ENCODE measurements at regions not wholly inside any gene's neighbourhood (a gene's known extent, or its start where the extent isn't known, plus 50 kb on each side); places are given as distances from the start of the nearest gene placed in this dataset.

DNA sequence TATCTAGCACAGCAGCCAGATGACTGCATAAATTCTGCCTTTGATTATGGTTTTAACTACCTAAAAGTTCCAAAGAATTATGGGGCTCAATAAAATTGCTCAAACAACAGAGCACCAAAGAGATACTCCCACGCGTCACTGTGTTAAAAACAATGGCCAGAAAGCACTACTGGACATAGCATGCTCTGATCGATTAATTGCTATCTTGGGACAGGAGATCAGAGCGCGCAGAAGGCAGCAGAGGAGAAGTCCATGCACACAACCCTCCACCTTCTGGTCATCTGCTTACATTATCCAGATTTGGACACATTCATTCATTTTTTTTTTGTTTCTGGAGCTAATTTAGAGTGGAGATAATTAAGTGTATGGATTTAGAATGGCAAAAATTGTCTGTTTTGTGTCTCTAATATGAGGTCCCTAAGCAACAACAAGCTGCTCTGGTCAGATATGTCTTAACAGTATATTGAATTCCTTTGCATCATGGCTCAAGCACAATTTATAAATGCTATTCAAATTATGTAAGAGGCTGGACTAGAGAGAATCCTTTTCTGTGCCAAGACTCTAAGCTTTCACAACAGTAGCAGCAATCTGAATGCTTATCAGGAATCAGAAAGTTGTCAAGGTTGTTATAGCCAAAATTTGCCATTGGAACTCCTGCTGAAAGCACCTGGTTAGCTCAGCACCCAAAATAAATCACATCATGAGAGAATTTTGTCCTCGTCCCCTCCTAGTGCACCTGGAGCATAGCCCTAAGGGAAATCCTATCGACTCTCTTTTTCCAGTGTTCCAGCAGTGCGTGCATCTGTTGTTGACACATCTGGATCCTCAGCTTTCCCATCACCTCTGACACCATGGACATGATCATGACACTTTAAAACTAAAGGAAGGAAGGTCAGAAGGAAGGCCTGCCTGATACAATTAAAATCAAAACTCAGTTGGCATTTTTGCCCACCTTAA, 98.6 kb upstream of the HMHB1 start (continued):
- no peak for TF ChIP-seq ZNF551 (CRISPR knock-in tag; IDR thresholded peaks at IDR 0.05)

GRCh38 chr5:143708672-143709071, 103.3 kb upstream of the HMHB1 start:
- Histone ChIP-seq H3K27ac (ENCODE audit: extremely low read depth, low read depth, low read length) (no peak overlapping the region), H3K9me1 (ENCODE audit: control insufficient read depth, insufficient read depth, low read length) (no peaks in the 10 kb centered on the region), H3K36me3 (ENCODE audit: control insufficient read depth, insufficient read depth, low read length) (no peaks in the 10 kb centered on the region), H3K4me3 (no peak overlapping the region), H3K9me3 (replicated peaks; ENCODE audit: control insufficient read depth, insufficient read depth, low read depth, low read length) (no peaks in the 10 kb centered on the region), H3K27me3 (ENCODE audit: control insufficient read depth in 2 of 2, insufficient read depth in 2 of 2, low read length in 2 of 2) (no peaks in the 10 kb centered on the region), H3K79me2 (ENCODE audit: control insufficient read depth, insufficient read depth, low read length) (no peaks in the 10 kb centered on the region), H3K4me2 (ENCODE audit: insufficient read depth, low read length) (no peak overlapping the region), H3K4me1 (replicated peaks in 1 of 2; ENCODE audit: control insufficient read depth in 2 of 2, insufficient read depth in 2 of 2, low read length in 2 of 2) (no peaks in the 10 kb centered on the region), H4K20me1 (replicated peaks; ENCODE audit: control insufficient read depth, insufficient read depth, low read length) (no peaks in the 10 kb centered on the region), H2AFZ (ENCODE audit: low read depth, low read length) (no peak overlapping the region), H3K9ac (ENCODE audit: insufficient read depth in 1 of 2, low read depth in 2 of 2, low read length in 2 of 2) (no peak overlapping the region)
- WGBS (ENCODE audit: insufficient coverage, low coverage, missing lambda C conversion rate) = 0% methylated on average over 2 of the region's 2 CpGs
- in situ Hi-C loops (cut with MboI) (no loop called here), intact Hi-C loops (cut with micrococcal nuclease) (no loop called here)
- CTCF ChIA-PET (ENCODE audit: low intra/inter-chr PET ratio) = no interaction called here
- DNase-seq (ENCODE audit: extremely low read depth in 1 of 4, low spot score in 3 of 4) = no peak
- FAIRE-seq = no peak
- TF ChIP-seq BRF1 (IDR thresholded peaks at IDR 0.05; ENCODE audit: borderline replicate concordance, extremely low read depth, insufficient read length) (no peak), HDAC2 (IDR thresholded peaks at IDR 0.05) (no peak), SNAPC5 (CRISPR knock-in tag; IDR thresholded peaks at IDR 0.05) (no peak), THRB (CRISPR knock-in tag; conservative IDR thresholded peaks at IDR 0.05) (no peak), KDM1A (IDR thresholded peaks at IDR 0.05) (no peak), MTA3 (IDR thresholded peaks at IDR 0.05; ENCODE audit: borderline replicate concordance) (no peak), SFPQ (IDR thresholded peaks at IDR 0.05; ENCODE audit: low read depth, low read length) (no peak), TAF1 (IDR thresholded peaks at IDR 0.05; ENCODE audit: control insufficient read depth, extremely low read depth, insufficient read depth, low read length, severe bottlenecking) (no peak), RBM14 (IDR thresholded peaks at IDR 0.05; ENCODE audit: borderline replicate concordance, insufficient read depth, low read depth, low read length) (no peak)
- BruUV-seq (replicated peaks) = no TSS peak
- ATAC-seq = no peak
- POLR2A ChIA-PET = no interaction called here

Data from K562 (cell line).